ENCODE measurements at regions not wholly inside any gene's neighbourhood (a gene's known extent, or its start where the extent isn't known, plus 50 kb on each side); places are given as distances from the start of the nearest gene placed in this dataset.
"Not testable (repeated sequence)": the region's sequence is repeated elsewhere in the genome, so short reads cannot be mapped to it uniquely, and the experiment has no call there.

DNA sequence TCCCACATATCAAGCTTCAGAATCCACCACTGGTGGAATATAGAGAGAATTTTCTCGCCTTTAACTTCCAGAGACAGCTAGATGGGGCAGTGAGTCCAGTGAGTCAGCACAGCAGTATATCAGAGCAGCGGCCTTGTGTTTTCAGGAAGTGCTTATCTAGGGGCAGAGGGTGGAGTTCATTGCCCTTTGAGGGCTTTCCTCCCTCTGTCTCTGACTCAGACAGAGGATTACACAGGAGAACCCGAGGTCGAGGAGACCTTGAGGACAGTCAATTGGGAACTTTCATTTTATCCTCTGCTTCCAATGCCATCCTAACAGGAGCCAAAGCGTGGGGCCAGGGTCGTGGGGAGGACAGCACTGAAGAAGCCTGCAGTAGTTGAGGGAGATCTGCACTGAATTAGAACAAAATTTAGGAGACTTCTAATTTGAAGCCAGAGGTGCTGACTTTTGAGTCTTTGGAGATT lies 109.6 kb upstream of the UMPS start:
- no peak for DNase-seq

DNA sequence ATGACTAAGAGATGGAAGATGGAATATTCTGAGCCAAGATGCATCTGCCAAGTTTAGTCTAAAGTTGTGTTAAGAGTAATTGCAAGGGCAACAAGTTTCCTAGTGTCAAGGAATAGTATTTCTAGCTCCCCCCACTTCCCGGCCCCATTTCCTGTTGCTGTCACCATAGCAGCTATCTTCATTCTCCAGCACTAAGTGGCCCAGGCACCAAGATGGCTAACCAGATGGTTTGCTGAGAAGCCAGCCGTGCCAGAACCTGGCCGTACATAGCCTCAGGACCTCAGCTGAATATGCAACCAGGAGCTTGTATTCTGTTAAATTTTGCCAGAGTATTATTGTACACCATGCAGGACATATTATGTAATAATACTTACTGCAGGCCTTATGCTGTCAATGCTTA lies 108.8 kb upstream of the UMPS start:
- no peak for DNase-seq

DNA sequence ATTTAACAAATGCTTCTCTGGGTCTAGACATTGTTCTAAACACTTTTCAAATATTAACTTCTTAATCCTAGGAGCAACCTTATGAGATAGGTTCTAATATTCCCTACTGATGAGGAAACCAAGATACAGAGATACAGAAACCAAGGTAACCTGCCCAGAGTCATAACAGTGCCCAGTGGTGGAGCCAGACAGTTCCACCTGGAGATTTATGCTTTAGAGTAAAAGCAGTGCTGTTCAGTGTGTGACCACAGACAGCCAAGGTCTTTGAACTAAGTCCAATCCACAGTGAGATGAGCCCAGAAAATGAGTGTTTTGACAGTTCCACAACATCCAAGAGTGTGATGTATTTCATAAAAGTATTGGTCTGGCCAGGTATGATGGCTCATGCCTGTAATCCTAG lies 105.2 kb upstream of the UMPS start:
- no peak for DNase-seq

DNA sequence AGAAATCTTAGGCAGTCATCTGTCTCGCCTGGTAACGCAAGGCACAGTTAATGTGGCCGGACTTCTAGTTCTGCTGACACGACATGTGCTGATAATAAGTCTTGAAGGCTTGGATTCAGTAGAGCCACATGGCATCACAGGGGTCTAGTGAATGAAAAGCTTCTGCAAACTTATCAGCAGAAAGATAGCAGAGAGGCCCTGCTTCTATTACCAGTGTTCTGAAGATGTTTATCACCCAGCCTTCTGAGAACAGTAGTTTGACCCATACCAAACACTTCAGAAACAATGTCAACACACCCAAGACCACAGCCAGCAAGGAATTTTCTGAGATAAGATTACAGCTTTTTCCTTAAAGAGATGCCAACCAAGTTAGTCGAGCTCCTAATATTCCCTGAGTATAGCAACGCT lies 102.7 kb upstream of the UMPS start:
- DNase-seq, result no peak

DNA sequence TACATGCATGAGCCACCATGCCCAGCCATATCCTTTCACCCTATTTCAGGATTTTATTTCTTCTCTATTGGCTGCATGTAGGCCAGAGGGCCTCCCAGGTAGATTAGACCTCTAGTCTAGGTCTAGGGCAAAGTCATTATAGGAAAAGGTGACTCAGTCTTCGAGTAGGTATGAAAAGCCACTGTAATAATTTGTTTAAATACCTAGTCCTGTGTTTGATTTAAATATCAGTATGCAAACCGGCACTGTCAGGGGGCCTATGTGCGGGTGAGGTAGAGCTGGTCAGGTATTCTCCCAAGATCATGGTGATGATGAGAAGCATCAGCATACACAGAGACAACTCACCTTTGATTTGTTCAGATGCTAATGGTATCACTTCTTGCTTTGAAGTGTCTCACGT lies 101.4 kb upstream of the UMPS start:
- DNase-seq, result no peak

DNA sequence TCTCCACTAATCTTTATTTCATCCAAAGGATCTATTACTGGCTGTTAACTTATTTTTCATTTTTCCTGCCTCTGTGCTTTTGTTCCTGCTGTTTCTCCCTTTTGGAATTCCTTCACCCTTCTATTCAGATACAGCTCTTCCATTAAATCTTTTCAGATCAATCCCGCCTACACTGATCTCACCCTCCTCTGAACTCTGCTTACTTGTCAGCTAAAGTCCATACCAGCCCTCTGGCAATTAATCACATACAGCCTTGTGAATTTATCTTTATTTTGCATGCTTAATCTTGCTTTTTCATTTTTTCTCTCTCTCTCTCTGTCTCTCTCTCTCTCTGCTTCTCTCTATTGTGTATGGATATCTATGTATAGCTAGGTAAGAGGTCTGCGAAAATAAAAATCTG lies 100.8 kb upstream of the UMPS start:
- no peak for DNase-seq

DNA sequence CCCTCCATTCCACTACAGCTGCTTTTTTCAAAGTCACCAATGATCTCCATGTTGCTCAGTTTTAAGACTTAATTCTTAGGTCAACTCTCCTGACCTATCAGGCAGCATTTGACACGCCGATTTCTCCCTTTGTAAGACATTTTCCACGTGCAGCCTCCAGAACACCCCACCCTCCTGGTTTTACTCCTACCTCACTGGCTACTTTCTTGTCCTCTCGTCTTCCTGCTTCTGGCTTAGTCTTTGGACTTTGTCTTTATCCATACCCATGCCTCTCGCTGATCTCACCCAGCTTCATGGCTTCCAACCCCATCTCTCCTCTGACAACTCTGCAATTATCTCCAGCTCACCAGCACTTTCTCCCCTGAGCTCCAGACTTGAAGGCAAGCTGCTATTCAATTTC lies 99.3 kb upstream of the UMPS start:
- no peak for DNase-seq

DNA sequence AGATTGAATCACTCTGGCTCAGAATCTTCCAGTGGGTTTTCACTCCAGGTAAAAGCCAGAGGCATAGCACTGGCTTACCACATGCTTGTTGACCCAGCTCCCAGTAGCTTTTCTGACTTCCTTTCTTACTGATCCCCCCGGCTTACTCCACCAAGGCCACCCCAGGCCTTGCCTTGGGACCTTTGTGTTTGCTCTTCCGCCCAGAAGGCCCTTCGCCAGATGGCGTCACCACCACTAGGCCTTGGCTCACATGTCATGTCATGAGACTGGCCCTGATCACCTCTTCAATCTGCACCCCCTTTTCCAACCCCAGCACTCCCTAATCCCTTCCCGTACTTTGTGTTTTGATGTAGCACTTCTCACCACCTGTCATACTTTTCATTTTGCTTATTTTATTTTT lies 98.5 kb upstream of the UMPS start:
- DNase-seq, result no peak

DNA sequence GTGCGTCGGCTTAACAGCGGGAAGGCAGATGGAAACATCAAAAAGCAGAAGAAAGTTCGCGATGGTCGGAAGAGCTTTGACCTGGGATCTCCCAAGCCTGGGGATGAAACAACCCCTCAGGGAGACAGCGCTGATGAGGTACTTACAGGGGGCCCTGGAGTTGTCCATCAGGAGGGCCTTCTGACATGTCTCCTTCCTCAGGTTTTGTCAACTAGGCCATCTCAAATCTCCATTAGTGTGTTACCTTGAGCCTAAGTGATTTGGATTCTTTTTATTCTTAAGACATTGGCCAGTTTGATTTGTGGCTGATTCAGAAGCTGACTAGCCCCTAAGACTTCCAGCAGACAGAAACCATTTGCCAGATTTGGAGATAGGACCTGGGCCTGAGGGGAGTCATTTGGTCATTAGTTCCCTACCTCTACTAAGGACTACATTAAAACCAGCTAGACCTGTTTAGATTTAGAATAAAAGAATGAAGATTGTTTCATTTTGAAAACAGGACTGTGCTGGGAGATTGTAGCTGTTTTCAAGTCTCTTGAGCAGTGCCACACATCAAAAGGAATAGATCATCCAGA lies 97.6 kb upstream of the UMPS start:
- DNase-seq, result no peak

DNA sequence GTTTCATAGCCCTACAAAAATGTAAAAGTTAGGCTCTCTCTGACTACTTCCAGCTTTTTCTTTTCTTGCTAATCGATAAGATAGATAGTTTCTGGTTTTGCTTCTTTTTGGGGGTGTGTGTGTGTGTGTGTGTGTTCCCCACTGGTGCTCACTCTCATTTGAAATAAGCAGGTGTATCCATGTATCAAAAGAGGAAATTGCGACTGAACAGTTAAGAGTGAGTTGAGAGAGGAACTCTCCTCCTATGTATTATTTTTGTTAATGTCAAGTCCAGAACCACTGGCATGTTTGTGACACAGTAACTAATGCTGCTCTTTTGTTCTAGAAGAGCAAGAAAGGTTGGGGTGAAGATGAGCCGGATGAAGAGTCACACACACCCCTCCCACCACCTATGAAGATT lies 96.7 kb upstream of the UMPS start:
- no peak for DNase-seq

DNA sequence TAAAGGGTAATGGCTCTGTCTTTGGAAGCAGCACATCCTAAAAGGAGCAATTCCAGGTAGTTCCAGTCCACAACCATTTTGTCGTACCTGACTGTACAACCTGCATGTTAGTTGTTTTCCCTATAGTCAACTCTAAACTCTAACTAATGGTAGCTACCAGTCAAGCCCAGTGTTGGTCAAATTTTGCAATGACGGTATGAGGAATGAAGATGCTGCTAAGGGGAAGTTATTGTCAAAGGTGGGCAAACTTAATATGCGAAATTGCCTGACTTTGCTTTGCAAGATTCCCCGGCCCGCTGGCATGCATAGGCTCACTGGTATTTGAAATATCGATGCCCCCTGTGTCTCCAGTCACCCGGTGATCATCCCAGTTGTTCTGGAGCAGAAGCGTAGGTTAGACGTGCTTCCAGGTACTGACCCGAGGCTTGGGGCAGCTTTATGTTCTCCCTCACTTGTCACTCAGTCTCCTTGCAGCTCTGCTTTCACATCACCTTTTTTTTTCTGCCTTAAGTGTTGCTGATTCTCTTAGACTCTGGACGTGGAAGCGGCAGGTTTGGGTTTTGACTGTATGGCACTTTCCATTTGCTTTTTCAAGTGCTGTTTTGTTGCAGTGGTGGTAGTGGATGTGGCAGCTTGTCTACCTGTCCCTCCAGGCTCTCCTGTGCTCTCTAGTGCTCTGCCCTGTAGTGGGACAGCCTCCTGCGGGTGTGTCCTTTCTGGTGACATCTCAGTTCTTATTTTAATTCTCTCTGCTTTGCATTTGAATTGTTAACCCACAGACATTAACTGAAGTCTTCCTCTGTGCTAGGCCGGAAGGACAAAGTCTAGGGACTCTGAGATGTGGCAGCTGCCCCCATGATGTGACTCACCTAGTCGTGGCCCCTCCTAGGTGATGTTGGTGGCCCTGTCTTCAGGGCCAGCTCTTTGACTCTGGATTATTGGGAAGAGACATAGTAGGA lies 95.8 kb upstream of the UMPS start:
- no peak for DNase-seq

DNA sequence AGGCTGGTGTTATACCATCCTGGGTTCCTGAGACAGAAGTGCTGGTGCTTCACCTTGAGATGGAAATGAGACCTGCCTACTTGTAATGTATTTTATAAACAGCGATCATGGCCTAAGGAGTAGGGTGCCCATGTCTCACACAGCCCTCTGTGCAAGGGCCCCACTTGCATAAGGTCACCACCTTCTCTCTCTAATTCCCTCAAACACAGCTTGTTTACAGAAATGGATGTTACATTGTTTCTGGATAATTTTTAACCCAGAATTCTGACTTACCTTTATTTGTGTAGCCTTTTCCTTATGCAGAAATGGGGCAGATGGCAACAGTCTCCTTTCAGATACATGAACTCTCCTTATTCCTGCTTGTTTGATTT lies 95.1 kb upstream of the UMPS start:
- no peak for DNase-seq

DNA sequence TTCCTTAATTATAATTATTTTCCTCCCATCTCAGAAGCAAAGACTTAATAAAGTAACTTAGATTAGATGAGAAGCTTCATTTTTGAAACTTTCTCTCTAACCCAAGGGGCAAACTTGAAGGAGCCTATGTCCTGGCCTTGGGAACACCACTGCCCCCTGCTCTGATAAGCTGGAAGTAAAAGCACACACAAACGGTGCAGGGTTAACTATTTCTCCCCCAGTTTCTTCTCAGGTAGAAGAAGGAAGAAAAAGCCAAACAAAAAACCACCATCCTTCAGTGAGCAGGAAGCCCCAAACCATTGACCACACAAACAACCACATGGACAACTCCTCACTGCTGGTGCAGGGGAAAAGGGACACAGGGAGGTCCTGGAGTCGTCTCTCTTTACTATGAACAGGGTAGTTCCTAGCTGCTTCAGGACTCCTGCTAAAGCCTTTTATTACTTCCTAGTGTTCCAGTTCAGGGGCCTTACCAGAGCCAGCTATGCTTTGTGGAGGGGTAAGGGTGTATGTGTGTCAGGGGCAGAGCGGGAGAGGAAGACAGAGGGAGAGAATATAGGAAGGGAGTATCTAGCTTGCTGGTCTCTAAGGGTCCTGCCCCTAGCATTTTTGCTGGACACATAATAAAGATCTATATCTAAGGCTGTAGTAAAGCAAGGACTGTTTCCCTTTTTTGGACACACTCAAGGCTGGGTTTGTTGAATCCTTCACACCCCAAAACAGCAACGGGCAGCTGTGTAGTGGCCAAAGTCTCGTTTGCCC lies 94.0 kb upstream of the UMPS start:
- DNase-seq, result no peak

DNA sequence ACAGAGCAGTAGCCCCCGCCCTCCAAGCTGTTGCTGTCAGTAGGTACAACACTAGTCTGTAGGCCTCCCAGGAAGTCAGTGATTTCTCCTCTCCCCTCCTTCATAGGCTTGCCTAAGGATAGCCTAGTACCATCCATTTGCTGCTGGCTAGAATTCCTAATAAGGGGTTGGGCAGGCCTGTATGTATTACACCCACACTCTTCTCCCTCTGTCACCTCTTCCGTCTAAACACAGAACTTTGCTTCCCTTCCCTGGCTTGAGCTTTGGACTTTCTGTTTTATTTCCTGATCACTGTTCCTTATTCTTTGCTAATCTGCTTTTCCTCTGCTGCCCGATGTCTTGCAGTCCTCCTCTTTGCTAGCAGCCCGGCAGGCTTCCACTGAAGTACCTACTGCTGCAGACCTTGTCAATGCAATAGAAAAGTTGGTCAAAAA lies 93.4 kb upstream of the UMPS start:
- no peak for DNase-seq

DNA sequence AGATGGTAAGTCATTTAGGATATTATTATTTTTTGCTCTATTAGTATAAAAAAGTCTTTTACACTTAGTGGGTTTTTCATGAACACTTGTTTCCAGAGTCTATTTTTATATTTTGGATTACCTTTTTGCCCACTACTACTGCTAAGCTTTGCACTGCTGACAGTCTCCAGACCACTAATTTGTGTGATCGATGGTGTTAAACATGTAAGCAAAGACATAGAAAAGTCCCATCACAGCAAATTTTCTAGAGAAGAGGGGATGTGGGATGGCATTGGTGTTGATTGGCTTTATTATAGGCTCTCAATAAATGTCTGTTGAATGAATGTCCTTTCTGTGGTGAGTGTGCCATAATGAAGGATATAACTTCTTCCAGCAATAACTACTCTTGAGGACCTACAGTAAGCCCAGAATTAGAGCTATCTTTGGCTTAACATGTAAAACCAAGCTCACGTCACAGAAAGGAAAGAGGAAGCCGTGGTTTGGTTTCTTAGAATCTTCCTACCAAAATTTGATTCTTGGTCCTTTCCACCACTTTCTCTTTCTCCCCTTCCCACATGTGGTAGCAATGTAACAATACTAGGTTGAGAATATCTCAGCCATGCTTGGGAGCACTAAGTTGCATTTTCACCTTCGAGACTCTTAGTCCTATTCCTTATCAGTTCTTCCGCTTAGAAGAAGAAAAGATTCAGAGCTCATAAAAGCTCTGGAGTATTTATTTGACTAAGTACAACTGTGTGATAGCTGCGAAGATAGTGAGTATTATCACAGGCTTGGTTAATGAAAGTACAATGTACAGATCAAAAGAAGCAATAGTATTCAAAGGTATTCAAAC lies 90.6 kb upstream of the UMPS start:
- DNase-seq, result no peak

DNA sequence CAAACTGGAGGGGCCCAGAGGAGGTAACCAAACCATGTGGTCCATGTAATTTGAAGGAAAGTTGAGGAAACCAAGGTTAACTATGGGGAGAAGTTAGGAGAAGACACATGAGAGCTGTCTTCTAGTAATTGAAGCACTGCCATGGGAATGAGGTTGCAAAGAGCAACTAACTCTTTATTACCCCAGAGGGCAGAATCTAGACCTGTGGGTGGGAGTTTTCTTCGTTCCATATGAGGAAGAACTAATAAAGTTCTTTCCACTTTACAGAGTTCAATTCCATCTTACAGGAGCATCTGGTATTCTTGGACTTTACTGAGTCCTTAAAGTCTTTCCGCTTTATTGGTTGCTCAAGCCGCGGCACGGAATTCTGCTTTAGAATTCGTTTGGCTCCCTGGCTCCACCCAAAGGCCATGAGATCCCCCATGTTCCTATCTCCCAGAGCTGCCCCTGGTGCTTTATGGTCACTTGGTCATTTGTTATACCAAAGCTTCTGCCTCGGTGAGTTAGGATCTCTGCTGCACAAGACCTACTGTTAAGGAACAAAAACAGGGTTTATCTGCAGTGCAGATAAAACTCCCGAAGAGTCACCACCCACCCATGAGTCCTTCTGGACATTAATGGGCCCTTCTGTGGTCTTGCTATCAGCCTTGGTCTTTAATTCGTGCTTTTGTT lies 89.5 kb upstream of the UMPS start:
- no peak for DNase-seq

DNA sequence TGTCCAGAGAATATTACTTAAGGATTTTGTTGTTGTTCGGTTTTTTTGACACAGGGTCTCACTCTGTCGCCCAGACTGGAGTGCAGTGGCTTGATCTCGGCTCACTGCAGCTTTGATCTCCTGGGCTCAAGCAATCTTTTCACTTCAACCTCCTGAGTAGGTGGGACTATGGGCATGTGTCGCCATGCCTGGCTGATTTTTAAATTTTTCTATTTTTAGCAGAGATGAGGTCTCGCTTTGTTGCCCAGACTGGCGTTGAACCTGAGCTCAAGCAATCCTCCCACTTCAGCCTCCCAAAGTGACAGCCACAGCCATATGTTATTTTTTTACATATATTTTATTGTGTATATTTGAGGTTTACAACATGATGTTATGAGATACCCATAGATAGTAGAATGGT lies 86.8 kb upstream of the UMPS start:
- no peak for DNase-seq

DNA sequence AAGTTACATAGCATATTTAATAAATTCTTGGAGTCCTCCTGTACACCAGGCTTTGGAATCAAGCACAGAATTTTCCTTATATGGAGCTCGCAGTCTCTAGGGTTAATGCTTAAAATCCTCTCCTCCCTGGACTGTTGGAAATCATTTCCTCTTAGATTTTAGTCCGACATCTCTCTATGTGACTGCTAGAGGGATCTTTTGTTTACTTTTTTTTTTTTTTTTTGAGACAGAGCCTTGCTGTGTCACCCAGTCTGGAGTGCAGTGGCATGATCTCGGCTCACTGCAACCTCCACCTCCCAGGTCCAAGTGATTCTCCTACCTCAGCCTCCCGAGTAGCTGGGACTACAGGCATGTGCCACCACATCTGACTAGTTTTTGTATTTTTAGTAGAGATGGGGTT lies 84.1 kb upstream of the UMPS start:
- DNase-seq, result not testable (repeated sequence)

DNA sequence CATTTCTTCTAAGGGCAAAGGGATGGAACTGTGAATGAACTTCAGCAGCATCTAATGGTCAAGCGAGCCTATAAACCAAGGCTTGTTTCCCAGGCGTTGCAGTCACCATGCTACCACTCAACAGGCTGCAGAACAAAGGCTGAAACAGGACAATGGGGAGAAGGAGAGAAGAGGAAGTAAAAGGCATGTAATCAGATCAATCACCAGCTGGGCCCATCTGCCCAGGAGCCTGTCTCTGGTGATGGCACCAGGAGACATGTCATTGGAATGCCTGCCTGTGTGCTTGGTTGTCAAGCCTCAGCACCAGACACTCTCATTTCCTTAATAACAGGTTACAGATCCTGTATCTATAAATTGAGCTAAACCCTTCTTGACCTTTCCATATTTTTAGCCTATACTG lies 81.7 kb upstream of the UMPS start:
- DNase-seq, result peak in 1 of 3 experiments; percentile 62

DNA sequence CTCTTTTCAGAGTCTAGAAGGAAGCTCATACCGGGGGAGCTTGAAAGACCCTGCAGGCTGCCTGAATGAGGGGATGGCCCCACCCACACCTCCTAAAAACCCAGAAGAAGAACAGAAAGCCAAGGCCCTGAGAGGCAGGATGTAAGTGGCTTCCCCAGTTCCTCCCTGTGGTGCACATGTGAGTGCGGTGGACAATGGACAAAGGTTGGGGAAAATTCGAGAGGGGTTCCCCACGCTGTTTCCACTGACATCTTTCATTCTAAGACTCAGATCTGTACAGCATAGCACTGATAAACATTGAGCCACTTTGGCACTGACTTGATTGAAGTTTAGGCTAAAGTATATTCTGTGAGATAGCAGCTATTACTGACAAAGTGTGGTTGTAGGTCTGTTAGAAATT lies 79.5 kb upstream of the UMPS start:
- DNase-seq, result no peak

DNA sequence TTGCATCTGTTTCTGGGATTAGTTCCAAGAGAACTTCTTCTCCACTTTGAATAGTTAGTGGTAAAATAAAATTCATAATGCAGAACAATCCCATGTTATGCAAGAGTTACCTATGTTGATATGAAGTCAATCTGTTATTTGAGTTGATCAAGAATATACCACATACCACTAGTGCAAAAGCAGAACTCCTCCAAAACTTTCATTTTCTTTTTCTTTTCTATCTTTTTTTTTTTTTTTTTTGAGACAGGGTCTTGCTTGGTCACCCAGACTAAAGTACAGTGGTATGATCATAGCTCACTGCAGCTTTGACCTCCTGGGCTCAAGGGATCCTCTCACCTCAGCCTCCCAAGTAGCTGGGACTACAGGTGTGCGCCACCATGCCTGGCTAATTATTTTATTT lies 78.8 kb upstream of the UMPS start:
- DNase-seq, result not testable (repeated sequence)

DNA sequence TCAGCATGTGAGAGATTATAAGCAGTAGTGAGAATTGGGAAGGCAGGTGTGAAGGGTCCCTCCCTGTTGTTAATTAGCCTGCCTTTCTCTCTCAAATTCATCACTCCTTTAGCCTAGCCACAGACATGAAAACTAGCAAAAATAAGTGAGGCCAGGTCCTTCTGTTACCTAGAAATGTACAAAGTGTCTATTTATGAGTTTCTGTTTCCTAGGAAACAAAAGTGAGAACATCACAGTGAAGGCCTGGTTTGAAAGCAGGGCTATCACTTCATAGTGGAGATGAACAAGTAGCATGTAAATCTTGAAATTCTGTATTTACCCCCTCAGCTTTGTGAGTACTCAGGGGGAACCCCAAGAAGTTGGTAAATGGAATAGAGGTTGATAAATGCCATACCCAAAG lies 78.2 kb upstream of the UMPS start:
- DNase-seq, result no peak
